NCI-H1930 (cell line): ENCODE measurements at regions not wholly inside any gene's neighbourhood (a gene's known extent, or its start where the extent isn't known, plus 50 kb on each side); places are given as distances from the start of the nearest gene placed in this dataset.
"Not testable (repeated sequence)": the region's sequence is repeated elsewhere in the genome, so short reads cannot be mapped to it uniquely, and the experiment has no call there.

ENCODE experiments used
- DNase-seq, 2 experiments: peaks; one replicate each; lab custom pipeline; 2025; lab: John Stamatoyannopoulos, UW

DNA sequence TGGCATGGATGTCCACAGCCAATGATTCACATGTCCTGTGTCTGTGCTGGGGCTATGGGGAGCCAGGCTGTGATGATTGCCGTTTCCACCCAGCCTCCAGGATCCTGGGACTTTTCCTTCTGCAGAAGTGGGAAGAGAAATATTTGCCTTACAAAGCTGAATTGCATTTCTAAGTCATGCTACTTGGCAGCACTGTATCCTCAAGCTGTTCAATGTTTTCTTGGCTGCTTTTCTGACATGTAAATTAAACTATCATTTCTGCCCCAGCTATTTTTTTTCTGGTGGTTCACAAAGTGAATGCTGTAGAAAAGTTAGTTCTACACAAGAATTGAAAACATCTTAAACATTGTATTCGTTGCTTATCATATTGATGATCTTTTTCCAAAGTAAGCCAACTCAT lies 51.9 kb upstream of the TCERG1L start:
- no peak for DNase-seq

DNA sequence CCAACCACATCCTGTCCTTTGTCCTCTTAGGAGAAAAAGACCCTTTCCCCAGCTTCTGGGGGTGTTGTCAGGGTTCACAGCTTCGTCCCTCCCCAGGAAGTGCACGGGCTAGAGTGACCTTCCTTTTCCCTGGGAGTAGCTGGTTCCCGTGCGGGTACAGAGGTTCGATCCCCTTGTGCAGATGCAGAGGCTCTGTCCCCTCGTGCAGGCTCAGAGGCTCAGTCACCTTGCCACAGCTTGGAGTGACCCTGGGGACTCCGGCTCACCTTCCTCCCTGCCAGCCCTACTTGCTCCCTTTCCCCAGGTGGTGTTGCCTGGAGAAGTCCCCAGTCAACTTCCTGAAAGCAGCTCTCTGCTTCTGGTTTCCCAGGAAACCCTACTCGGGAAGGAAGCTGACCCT lies 60.0 kb upstream of the TCERG1L start:
- no peak for DNase-seq

DNA sequence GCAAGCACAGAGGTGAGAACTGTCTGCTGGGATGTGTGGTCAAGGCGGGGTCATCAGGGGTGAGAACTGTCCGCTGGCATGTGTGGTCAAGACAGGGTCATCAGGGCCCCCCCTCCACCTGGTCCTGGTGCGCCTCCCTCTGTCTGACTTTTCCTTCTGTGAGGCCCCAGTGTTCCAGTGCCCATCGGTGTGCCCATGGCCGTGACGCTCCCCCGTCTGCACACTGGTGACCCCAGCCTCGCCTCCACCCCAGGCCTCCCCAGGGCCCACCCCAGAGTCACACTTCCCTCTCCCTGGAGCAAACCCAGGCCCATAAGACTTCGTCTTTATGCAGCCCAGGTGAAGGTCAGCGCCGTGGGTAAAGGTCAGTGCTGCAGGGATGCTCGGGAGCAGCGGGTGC lies 70.1 kb upstream of the TCERG1L start:
- no peak for DNase-seq

DNA sequence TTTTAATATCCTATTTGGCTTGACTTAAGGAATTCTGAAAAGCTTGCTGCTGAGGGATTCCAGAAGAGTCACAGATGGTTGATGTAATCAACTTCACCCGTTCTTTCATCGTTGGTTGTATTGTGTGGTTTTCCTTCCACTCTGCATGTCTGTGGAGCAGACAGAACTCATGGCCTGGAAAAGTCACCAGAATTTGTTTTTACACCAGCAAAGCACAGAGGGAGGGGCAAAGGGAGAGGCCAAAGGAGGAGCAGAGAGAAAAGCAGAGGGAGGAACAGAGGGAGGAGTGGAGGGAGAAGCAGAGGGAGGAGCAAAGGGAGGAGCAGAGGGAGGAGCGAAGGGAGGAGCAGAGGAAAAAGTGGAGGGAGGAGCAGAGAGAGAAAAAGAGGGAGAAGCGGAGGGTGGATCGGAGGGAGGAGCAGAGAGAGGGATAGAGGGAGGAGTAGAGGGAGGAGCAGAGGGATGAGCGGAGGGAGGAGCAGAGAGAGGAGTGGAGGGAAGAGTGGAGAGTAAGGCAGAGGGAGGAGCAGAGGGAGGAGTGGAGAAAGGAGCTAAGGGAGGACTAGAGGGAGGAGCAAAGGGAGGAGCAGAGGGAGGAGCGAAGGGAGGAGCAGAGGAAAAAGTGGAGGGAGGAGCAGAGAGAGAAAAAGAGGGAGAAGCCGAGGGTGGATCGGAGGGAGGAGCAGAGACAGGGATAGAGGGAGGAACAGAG lies 73.8 kb upstream of the TCERG1L start:
- DNase-seq: not testable (repeated sequence)

DNA sequence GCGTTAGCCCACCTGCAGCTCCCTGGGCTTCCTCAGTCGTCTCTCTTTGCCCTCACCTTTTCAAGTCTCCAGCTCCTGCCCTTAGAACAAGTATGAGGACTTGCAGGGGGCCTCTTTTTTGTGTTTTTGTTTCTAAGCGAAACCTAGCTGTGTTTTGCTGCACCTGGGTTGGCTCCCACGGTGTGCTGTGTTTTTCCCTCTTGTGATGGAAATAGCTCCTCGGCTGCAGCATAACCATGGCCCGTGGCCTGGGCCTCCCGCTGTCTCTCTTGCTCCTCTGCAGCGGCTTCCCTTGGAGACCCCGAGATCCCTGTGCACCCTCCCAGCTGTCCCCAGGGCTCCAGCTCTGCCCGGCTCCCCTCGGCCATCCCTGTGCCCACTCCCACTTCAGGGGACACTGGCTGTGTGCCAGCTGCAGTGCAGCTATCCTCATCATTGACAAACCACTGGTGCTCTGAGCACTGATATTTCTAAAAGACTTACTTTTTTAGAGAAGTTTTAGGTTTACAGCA lies 75.6 kb upstream of the TCERG1L start:
- DNase-seq: no peak

DNA sequence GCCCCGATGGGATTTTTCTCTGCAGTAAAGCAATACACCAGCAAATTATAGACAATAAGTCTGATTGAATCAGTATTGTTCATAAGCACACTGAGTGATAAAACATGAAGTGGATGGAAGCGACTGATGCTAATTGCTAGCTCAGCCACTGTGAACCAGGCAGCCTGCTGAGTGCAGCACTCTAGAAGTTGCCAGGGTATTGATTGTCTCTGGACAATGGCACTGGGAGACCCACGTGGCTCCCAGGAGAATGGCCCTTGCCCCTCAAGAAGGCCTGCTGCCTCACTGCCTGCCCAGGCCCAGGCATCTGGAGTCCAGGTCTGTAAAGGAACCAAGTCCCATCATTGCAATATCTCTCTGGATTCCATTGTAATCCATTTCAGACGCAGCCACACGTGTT lies 80.4 kb upstream of the TCERG1L start:
- no peak for DNase-seq

DNA sequence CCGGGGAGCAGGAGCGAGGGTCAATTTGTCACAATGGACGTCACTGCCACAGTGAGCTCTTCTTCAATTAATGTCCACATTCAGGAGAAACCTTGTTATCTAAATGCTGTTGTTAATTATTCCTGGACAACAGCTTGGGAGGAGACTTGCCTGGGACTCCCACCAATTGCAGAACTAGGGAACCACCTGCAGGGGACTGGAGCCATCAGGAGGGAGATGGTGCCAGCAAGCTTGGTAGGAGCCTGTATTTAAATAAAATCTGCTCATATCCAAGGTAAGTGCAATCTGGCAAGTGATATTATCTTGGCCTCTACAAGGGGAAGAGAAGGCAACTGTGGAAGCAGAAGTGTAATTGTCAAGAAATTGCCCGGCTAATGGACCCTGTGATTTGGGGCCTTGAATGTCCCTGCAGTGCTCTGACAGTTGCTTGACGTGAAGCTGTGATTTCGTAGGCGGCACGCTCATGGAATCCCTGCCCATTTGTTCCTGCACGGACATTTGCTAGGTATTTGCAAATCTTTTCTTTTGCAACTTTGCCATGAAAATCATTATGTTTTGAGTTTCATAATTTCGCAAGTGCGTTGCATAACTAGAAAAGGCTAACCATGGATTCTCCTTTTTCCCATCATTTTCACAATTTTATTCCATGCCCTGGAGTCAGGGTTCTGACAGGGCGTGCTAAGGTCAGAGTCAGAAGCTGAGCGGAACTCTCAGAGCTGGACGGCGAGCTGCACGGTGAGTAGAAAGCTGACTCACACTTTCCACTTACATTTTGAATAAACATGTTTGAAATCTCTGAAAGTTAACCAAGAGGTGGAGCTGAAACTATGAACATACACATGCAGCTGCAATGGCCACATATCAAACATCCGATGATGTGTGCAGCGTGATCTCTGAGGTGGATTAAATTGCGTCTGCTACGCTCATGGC lies 84.9 kb upstream of the TCERG1L start:
- no peak for DNase-seq

DNA sequence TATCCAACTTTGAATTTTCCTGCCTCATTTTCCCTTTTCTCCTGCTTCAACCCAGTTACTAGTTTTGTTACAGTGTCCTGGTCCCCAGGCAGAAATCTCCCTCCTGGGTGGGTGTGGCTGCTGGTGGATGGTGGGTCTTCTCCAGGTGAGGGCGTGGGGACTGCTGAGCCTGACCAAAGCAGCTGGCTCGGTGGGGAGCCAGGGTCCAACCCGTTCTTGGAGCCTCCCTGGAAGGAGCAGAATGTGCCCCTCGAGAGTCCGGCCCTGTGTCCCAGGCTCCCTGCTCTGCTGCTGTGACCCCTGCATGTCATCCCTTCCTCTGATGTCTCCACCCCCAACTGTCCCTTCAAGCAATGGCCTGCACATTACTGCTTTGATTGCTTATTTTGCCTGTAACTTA lies 86.6 kb upstream of the TCERG1L start:
- no peak for DNase-seq

DNA sequence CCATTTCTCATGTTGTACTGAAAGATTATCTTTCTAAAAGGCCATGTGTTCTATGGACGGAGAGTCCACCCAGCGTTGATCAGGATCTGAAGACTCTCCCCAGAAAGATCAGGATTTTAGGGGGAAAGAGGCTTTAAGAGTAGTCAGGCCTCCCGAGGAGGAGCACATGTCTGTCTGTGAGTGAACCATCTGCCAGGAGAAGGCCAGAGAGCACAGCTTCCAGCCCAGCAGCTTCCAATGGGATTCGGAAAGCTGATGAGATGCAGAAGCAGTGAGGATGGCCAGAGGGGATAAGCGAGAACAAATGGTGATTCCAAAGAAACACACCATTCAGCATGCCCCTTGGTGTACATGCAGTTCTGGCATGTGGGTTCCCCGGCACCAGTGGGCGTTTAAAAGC lies 88.5 kb upstream of the TCERG1L start:
- no peak for DNase-seq

DNA sequence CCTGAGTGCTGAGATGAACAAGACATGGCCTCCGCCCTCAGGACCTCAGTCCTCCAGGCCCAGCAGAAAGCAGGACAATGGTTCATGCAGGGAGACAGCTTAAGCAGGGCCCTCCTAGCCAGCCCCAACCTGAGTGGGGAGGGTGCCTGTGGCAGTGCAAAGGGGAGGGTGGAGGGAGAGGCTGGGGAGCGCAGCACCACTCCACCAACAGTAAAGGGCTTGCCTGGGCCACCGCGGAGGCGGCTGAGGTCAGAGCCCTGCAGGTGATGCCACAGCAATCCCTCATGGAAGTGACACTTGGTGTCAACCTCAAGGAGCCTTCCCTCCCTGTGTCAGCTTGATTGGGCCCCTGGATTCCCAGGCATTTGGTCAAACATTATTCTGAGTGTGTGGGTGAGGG lies 89.0 kb upstream of the TCERG1L start:
- DNase-seq: no peak

DNA sequence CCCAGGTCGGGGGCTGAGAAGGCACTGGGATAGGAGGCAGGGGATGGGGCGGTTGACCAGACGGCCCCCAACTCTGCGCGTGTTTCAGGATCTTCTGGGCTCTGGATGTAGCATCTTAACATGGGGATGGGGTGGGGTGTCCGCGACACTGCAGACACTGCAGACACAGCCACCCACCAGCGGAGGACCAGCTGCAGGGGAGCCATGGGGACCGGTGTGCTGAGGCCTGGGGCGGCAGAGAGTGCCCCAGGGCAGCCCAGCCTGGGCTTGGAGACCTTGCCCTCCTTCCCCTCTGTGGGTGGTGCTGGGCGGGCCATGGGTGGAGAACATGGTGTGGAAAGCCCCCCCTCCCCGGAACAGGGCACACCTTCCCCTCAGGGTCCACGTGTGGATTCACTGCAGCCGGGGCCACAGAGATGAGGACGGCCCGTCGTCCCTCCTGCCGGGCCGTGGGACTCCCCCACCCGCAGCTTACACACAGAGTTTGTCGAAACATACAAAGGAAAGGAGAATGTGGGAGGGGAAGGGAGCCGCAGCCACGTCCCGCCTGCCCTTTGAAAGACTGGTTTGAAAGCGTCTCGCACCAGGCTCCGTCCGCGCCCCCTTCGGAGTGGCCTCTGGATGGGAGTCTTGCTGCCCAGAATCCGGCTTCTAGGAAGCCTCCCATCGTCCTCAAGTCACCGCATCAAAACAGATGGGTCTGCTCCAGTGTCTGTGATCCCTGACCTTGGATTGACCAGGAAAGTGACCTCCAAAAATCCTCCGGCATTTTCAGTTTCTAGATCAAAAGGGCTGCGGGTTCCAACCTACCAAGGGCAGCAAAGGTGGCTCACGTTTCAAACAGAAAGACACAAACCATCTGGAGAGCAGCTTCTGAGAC lies 91.5 kb upstream of the TCERG1L start:
- DNase-seq: no peak

DNA sequence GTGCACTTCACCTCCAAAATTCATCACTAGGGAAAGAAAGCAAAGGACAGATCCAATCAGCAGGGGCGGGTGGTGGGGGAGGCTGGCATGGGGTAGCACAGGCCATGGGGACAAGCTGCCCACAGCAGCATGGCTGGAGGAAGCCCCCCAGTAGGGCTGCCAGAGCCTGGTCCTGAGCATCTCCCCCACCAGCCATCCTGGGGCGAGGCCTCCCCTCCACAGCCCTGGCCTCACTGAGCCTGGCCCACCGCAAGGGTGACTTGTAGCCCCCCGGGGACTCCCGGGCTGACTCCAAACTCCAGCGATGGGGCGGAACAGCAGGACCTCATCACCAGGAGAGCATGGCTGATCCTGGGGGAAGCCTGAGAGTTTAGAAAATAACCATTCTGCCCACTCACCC lies 92.4 kb upstream of the TCERG1L start:
- no peak for DNase-seq

DNA sequence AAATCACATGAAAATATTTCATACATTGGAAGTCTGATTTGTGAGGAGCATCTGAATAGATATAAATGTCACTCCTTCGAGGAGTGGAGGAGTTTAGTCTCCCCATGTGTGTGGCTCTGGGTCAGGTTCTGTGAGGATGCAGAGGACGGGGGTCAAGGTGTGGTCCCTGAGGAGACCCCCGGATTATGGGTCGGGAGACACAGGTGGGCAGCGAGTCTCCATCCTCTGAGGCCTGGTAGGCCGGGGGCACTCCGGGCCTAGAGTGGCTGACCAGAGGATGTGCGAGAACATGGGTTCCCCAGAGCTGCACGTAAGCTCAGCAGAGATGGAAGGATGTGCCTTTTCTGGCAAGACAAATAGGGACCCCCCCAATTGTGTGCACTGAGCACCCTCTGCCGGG lies 93.4 kb upstream of the TCERG1L start:
- DNase-seq: no peak

DNA sequence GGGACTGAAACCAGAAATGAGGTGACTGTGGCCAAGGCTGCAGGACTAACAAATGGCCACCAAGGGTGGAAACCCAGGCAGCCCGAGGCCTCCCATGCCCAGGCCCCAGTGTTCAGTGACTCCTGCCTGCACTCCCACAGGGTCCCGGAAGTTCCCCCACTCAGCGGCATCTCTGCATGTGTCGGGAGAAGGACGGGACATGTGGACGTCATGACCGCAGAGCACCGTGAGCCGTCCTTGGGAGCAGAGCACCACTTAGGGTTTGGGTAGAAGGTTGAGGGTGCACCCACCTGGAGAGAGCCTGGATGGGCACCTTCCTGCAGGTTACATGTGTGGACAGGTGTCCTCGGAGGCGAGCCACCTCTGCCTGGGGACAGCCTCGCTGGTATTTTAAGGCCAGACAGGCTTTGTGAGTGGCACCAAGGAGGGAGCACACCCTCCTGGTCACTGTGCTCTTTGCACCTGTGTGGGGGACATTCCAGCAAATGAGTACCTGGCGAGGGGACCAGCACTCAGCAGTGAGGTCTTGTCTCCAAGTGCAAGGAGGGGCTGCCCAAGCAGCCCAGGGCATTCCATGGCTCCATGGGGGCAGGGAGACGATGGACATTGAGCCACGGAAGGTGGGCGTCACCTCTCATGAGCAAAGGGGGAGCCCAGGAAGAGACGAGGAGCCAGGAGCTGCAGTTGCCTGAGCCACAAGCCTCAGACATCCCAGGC lies 95.3 kb upstream of the TCERG1L start:
- DNase-seq: no peak

DNA sequence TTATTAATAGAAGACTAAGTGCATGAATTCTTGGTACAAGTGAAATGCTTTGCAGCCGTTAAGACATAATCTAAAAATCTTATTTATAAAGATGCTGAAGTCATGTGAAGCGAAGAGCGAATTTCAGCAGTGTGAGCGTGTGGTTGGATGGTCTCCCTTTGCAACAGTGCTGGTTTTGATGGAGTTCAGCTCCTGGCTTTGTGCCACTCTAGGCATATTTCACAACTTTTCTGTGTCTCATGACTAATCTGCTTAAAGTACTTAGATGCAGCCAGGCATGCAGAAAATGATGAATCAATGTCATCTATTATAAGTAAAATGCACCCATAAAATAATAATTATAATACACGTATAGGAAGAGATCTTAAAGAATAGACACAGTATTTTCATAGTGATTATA lies 107.2 kb upstream of the TCERG1L start:
- no peak for DNase-seq

DNA sequence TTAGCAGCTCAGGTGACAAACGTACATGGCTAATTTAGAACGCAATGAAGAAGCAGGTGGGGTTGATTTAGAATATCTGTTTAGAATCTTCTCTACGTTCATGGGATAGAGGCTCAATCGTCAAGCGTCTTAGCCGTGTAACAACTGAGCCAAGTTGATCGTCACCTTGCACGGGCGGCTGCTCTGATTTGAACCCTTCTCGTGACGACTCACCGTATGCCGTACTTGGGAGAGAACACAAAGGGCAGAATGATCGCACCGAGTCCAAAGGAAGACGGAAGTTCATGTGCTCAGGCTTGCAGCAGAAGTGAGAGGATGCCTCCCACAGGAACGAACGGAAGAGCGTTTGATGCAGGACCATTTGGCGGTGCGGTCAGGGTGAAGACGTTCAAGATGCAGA lies 108.3 kb upstream of the TCERG1L start:
- DNase-seq: no peak

DNA sequence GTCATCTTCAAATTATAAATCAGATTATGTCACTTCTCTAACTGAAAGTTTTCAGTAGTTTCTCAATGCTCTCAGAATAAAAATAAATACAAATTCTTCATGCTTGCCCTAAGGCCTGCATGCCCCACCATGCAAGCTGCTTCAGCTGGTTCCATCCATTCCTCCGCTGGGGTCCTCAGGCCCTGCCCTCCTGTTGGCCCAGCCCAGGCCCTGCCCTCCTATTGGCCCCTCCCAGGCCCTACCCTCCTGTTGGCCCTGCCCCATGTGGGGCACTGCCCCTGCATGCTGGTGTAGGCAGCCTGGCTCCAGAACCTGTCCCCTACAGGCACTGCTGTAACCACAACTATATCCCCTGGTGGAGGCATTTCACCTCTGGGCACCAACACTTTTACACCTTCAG lies 109.3 kb upstream of the TCERG1L start:
- DNase-seq: no peak

DNA sequence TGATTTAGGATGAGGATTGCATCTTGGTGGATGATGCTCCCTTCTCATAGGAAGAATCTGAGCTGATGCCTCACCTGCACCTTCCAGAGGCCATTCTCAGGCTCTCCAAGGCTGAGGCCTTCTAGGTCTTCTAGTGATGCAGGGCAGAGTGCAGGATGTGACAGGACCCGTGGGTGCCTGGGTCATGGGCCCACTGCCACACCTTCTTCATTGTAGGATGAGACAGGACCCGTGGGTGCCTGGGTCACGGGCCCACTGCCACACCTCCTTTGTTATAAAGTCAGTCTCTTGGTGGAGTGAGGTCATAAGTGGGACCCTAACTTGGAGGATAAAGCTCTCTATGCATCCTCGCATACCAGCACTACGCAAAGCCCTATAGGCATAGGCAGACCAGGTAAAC lies 109.9 kb upstream of the TCERG1L start:
- no peak for DNase-seq

DNA sequence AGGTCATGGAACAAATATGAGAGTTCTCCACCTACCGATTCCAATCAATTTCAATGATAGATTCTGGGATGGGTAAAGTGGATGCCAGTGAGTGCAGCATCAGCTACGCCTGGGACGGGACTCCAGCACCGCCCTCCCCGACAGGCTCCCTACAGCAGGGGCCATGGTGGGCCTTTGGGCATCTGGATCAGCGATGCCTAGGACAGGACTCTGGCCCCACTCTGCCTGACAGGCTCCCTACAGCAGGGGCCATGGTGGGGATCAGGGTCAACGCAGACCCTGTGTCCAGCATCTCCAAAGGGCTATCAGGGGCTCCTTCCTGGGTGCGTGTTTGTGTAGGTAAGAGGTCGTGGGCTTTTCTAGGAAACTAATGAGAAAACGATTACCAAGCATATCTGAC lies 111.2 kb upstream of the TCERG1L start:
- no peak for DNase-seq

DNA sequence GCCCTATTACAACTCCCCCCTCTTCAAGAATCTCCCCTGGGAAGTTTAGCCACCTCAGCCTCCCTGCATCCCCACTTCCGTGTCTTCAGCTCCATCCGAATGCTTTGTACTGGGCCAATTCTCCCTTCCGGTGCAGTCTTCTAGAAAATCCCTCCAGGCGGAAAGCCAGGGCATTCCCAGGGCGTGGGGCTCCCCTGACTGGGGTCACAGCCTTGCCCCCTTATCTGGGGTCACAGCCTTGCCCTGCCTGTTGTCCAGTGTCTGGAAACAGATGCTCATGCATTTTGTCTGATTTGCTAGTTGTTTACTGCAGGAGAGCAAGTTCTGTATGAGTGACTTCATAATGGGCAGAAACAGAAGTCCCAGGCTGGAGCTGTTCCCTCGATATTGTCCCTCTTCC lies 112.5 kb upstream of the TCERG1L start:
- no peak for DNase-seq

DNA sequence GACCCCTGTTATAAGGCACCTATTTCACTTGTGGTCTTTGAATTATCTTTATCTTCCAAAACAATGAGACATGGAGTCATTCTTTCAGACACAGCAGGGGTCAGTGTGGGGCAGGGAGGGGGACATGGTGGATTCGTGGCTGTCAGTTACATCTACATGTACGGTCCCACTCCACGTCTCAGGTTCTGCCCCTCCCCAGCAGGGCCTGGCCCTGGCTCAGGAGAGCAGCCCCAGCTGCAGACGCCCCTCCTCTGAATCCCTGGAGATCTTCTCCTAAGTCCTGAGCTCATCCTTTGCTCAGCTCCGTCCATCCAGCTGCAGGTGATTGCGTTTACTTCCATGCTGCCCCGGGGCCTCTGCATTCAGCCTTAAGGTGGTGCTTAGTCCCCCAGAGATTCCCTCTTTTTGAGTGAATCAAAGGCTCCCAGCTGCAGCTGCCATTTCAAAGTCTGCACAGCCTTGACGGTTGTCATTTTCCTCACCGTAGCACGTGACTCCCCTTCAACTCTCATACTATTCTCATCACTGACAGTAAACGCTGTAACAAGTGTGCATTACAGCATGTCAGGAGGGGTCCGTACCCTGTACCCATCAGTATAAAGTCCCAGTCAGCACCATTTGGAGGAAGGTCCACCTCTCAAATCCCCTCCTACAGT lies 113.4 kb upstream of the TCERG1L start:
- DNase-seq: no peak
